Trophoblast cell (in vitro differentiated cells and primary cell): ENCODE measurements at regions not wholly inside any gene's neighbourhood (a gene's known extent, or its start where the extent isn't known, plus 50 kb on each side); places are given as distances from the start of the nearest gene placed in this dataset.
"Not testable (repeated sequence)": the region's sequence is repeated elsewhere in the genome, so short reads cannot be mapped to it uniquely, and the experiment has no call there.

Source experiments
- DNase-seq, 2 donors: peaks; one replicate each; pipeline ENCODE4 v3.0.0-alpha.2; 2016
- H2AFZ ChIP-seq: 2 replicates; pipeline ENCODE4 v1.6.1; 2013; ENCODE audit warnings: low read length, moderate library complexity, mild to moderate bottlenecking; ENCODE audit not compliant: insufficient read depth, poor library complexity
- H2AK5ac ChIP-seq: 2 replicates; pipeline ENCODE4 v1.6.1; 2013; ENCODE audit warnings: mild to moderate bottlenecking, low read length
- H2BK120ac ChIP-seq: 2 replicates; pipeline ENCODE4 v1.6.1; 2013; ENCODE audit warnings: low read length, mild to moderate bottlenecking, moderate library complexity; ENCODE audit not compliant: insufficient read depth, poor library complexity
- H2BK12ac ChIP-seq: 2 replicates; pipeline ENCODE4 v1.6.1; 2013; ENCODE audit warnings: mild to moderate bottlenecking, low read length, moderate library complexity
- H2BK5ac ChIP-seq: 2 replicates; pipeline ENCODE4 v1.6.1; 2013; ENCODE audit warnings: low read length, low read depth, moderate library complexity, mild to moderate bottlenecking; ENCODE audit not compliant: poor library complexity
- H3K14ac ChIP-seq: 2 replicates; pipeline ENCODE4 v1.6.1; 2013; ENCODE audit warnings: mild to moderate bottlenecking, low read length
- H3K18ac ChIP-seq: 2 replicates; pipeline ENCODE4 v1.6.1; 2013; ENCODE audit warnings: mild to moderate bottlenecking, low read length
- H3K23ac ChIP-seq: 2 replicates; pipeline ENCODE4 v1.6.1; 2013; ENCODE audit warnings: low read length
- H3K27ac ChIP-seq: 2 replicates; pipeline ENCODE4 v1.5.1; 2013; ENCODE audit warnings: low read depth, mild to moderate bottlenecking, inconsistent platforms, low read length, moderate library complexity
- H3K27me3 ChIP-seq: 2 replicates; pipeline ENCODE4 v1.6.1; 2013; ENCODE audit warnings: inconsistent platforms, mild to moderate bottlenecking, low read length, moderate library complexity; ENCODE audit not compliant: insufficient read depth
- H3K36me3 ChIP-seq, 2 experiments: 1 replicate in 1 of 2; 2 replicates in 1 of 2; pipeline ENCODE4 v1.6.1; 2013; ENCODE audit warnings: low read length in 2 of 2, mild to moderate bottlenecking in 2 of 2, moderate library complexity in 1 of 2; ENCODE audit not compliant: insufficient read depth in 2 of 2, control insufficient read depth in 1 of 2
- H3K4ac ChIP-seq: 2 replicates; pipeline ENCODE4 v1.6.1; 2013; ENCODE audit warnings: low read depth, mild to moderate bottlenecking, low read length, moderate library complexity
- H3K4me1 ChIP-seq, 2 experiments: 1 replicate in 1 of 2; 2 replicates in 1 of 2; pipeline ENCODE4 v1.6.1; 2013; ENCODE audit warnings: low read length in 2 of 2, mild to moderate bottlenecking in 2 of 2, moderate library complexity in 1 of 2; ENCODE audit not compliant: insufficient read depth in 2 of 2, control insufficient read depth in 1 of 2
- H3K4me2 ChIP-seq: 2 replicates; pipeline ENCODE4 v1.6.1; 2013; ENCODE audit warnings: inconsistent platforms, mild to moderate bottlenecking, low read length, moderate library complexity
- H3K4me3 ChIP-seq: 2 replicates; pipeline ENCODE4 v1.5.1; 2013; ENCODE audit warnings: mild to moderate bottlenecking, low read depth, low read length, inconsistent platforms
- H3K79me1 ChIP-seq: one replicate; pipeline ENCODE4 v1.6.1; 2013; ENCODE audit warnings: low read length
- H3K79me2 ChIP-seq: 2 replicates; pipeline ENCODE4 v1.6.1; 2013; ENCODE audit warnings: low read length, mild to moderate bottlenecking; ENCODE audit not compliant: control insufficient read depth, insufficient read depth, poor library complexity
- H3K9ac ChIP-seq: 2 replicates; pipeline ENCODE4 v1.6.1; 2013; ENCODE audit warnings: mild to moderate bottlenecking, low read length
- H3K9me3 ChIP-seq: 2 replicates; pipeline ENCODE4 v1.6.1; 2013; ENCODE audit warnings: low read depth, mild to moderate bottlenecking, control low read depth, inconsistent platforms, low read length; ENCODE audit not compliant: insufficient read depth
- H4K12ac ChIP-seq: 2 replicates; pipeline ENCODE4 v1.6.1; 2013; ENCODE audit warnings: low read depth, mild to moderate bottlenecking, low read length, moderate library complexity
- H4K8ac ChIP-seq: 2 replicates; pipeline ENCODE4 v1.6.1; 2013; ENCODE audit warnings: low read depth, mild to moderate bottlenecking, low read length, moderate library complexity
- H4K91ac ChIP-seq: one replicate; pipeline ENCODE4 v1.6.1; 2013; ENCODE audit warnings: low read depth, mild to moderate bottlenecking, low read length, moderate library complexity
- WGBS: extraction: QIAGEN DNeasy Blood & Tissue Kit; methylation state at CpG from one replicate; pipeline ENCODE4 v1.1.7; 2013; ENCODE audit warnings: missing lambda C conversion rate; ENCODE audit not compliant: insufficient read length, insufficient coverage; ENCODE audit errors: extremely low coverage; 5-methylcytosine and 5-hydroxymethylcytosine counted together

DNA sequence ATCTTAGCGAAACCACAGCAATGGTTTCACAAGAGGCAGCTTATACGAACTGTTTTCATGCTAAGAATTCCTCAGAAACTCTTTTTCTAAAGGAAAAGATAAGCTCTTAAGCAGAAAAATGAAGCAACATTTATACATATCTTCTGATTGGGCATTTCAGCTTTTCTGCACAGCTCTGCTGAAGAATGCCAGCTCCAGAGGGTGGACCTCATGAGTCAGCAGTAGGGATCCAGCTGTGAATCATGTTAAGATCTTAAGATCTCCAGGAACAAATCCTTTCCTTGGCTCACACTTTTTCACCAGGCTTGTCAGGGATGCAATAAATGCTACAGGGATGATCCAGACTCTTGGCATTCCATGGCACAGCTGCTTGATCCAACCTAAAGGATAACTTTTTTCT, 477.1 kb upstream of the CCDC196 start:
- Histone ChIP-seq H2BK120ac (no peak overlapping the region), H2AK5ac (no peak overlapping the region), H3K14ac (no peak overlapping the region), H3K79me1 (no peaks in the 10 kb centered on the region), H3K4ac (no peak overlapping the region), H4K8ac (no peak overlapping the region), H2BK12ac (no peak overlapping the region), H3K4me2 (no peak overlapping the region), H2BK5ac (no peak overlapping the region), H3K23ac (no peak overlapping the region), H3K4me3 (no peak overlapping the region), H3K79me2 (no peaks in the 10 kb centered on the region), H3K9me3 (no peaks in the 10 kb centered on the region), H3K27me3 (no peaks in the 10 kb centered on the region), H3K18ac (no peak overlapping the region), H3K9ac (no peak overlapping the region), H3K4me1 (peaks cover 2 to 3% of the 10 kb centered on the region in 2 experiments), H4K12ac (no peak overlapping the region), H4K91ac (no peak overlapping the region), H3K27ac (no peak overlapping the region), H2AFZ (no peak overlapping the region), H3K36me3 (no peaks in the 10 kb centered on the region)
- peak; percentile 88 to 95 for DNase-seq
- WGBS, result no CpG with 5 or more reads among the region's 2 CpGs

DNA sequence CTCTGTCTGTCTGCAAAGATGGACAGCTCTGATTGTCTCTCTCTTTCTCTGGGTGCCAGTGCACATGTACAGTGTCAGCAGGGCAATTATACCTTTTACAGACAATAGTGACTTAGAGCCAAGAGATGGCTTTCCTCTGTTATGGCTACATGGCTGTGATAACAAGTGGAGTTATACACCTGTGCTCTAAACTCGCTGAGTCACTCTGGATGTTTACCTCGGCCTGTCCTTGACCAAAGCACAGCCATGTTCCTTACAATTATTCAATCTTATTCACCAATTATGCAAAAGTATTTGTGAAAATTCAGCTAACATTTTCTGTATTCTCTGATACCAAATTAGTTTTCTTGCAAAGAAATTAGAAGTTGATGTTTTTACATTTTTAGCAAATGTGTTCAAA, 475.5 kb upstream of the CCDC196 start:
- no peaks in the 10 kb centered on the region for H3K36me3 ChIP-seq
- DNase-seq, result no peak
- H3K18ac ChIP-seq, result no peak overlapping the region
- WGBS, result no CpG with 5 or more reads among the region's 2 CpGs
- H4K91ac ChIP-seq, result no peak overlapping the region
- no peak overlapping the region for H2AK5ac ChIP-seq
- H3K23ac ChIP-seq, result no peak overlapping the region
- no peaks in the 10 kb centered on the region for H3K27me3 ChIP-seq
- no peak overlapping the region for H3K14ac ChIP-seq
- H3K79me2 ChIP-seq, result no peaks in the 10 kb centered on the region
- peak overlapping the region; percentile 26 for H2BK12ac ChIP-seq
- no peaks in the 10 kb centered on the region for H3K79me1 ChIP-seq
- no peak overlapping the region for H3K27ac ChIP-seq
- no peak overlapping the region for H4K8ac ChIP-seq
- no peak overlapping the region for H4K12ac ChIP-seq
- no peak overlapping the region for H3K9ac ChIP-seq
- no peak overlapping the region for H2BK5ac ChIP-seq
- no peak overlapping the region for H2AFZ ChIP-seq
- no peaks in the 10 kb centered on the region for H3K9me3 ChIP-seq
- H3K4me1 ChIP-seq, result peaks cover 2 to 3% of the 10 kb centered on the region in 2 experiments
- no peak overlapping the region for H3K4ac ChIP-seq
- no peak overlapping the region for H2BK120ac ChIP-seq
- no peak overlapping the region for H3K4me3 ChIP-seq
- no peak overlapping the region for H3K4me2 ChIP-seq

DNA sequence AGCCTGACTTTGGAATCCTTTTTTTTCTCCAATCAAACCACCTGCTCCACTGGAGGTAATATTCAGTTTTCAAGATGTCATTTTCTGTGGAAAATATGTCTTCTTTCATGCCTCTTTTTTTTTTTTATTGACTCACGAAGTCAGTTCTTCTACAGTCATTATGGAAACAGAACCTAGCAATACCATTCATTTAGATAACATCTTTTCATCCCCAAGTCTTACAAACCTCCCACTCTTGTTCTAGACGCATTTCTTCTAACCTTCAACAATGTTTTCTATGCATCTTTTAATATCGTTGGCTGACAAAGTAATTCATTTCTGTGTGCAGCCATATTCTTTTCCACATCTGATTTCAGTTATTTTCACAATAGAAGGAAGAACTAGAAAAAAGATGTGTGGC, 474.3 kb upstream of the CCDC196 start:
- DNase-seq, result no peak
- Histone ChIP-seq H4K12ac (no peak overlapping the region), H3K4me2 (no peak overlapping the region), H3K14ac (no peak overlapping the region), H4K91ac (no peak overlapping the region), H3K4ac (no peak overlapping the region), H2BK12ac (no peak overlapping the region), H3K9ac (no peak overlapping the region), H3K79me1 (no peaks in the 10 kb centered on the region), H3K27me3 (no peaks in the 10 kb centered on the region), H3K9me3 (no peaks in the 10 kb centered on the region), H3K4me1 (peaks cover 2 to 3% of the 10 kb centered on the region in 2 experiments), H2AFZ (no peak overlapping the region), H2BK5ac (no peak overlapping the region), H2BK120ac (no peak overlapping the region), H2AK5ac (no peak overlapping the region), H3K18ac (no peak overlapping the region), H3K27ac (no peak overlapping the region), H4K8ac (no peak overlapping the region), H3K79me2 (no peaks in the 10 kb centered on the region), H3K4me3 (no peak overlapping the region), H3K36me3 (no peaks in the 10 kb centered on the region), H3K23ac (no peak overlapping the region)
- no CpG with 5 or more reads among the region's 3 CpGs for WGBS

DNA sequence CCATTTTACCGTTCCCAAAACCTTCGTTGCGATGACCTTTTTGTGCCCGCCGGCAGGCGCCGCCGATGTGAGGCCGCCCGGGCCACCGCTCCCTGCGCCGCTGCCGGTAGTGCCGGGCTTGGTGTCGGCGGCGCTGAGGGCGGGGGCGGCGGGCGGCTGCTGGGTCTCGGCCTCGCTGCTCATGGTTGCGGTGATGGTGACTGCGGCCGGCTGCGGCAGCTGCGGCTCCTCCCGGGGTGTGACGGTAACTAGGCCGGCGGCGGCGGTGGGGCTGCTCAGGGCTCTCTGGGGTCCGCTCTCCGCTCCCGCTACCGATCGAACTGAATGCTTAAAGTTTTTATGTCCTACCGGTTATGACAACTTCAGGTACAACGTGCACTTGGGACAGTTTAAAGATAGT, 472.6 kb upstream of the CCDC196 start:
- not testable (repeated sequence) for H2AFZ ChIP-seq, H3K4ac ChIP-seq
- WGBS, result no CpG with 5 or more reads among the region's 42 CpGs

More for the DNA sequence above, 472.6 kb upstream of the CCDC196 start:
- not testable (repeated sequence) for H3K14ac ChIP-seq, H4K12ac ChIP-seq, H2AK5ac ChIP-seq, H3K9ac ChIP-seq, H3K23ac ChIP-seq, H3K36me3 ChIP-seq, H3K79me2 ChIP-seq, H4K8ac ChIP-seq, H2BK12ac ChIP-seq, DNase-seq, H3K9me3 ChIP-seq, H3K79me1 ChIP-seq, H3K27me3 ChIP-seq, H3K4me1 ChIP-seq, H3K4me3 ChIP-seq, H3K18ac ChIP-seq, H2BK120ac ChIP-seq, H4K91ac ChIP-seq, H2BK5ac ChIP-seq, H3K4me2 ChIP-seq, H3K27ac ChIP-seq
